ENCODE measurements at regions not wholly inside any gene's neighbourhood (a gene's known extent, or its start where the extent isn't known, plus 50 kb on each side); places are given as distances from the start of the nearest gene placed in this dataset.
"Not testable (repeated sequence)": the region's sequence is repeated elsewhere in the genome, so short reads cannot be mapped to it uniquely, and the experiment has no call there.

GRCh38 chr6:74491844-74492374, 713.9 kb downstream of the COL12A1 start (continued):
- TF ChIP-seq ZNF449 (CRISPR knock-in tag; IDR thresholded peaks at IDR 0.05) (no peak), EWSR1 (IDR thresholded peaks at IDR 0.05; ENCODE audit: borderline replicate concordance, low read depth, partially characterized antibody) (no peak), ZNF583 (CRISPR knock-in tag; IDR thresholded peaks at IDR 0.05) (no peak), ZBTB33 (CRISPR knock-in tag; IDR thresholded peaks at IDR 0.05) (no peak)

- H3K36me3 ChIP-seq (ENCODE audit: control insufficient read depth, insufficient read depth, low read length); H3K79me2 ChIP-seq (ENCODE audit: control insufficient read depth, insufficient read depth, low read length); CTCF ChIA-PET (ENCODE audit: low intra/inter-chr PET ratio); FAIRE-seq; H3K4me3 ChIP-seq; in situ Hi-C loops (cut with MboI); H3K4me2 ChIP-seq (ENCODE audit: insufficient read depth, low read length); H4K20me1 ChIP-seq (replicated peaks; ENCODE audit: control insufficient read depth, insufficient read depth, low read length); H3K9me1 ChIP-seq (ENCODE audit: control insufficient read depth, insufficient read depth, low read length); H2AFZ ChIP-seq (ENCODE audit: low read depth, low read length); BruUV-seq (replicated peaks); H3K9ac ChIP-seq (ENCODE audit: insufficient read depth in 1 of 2, low read depth in 2 of 2, low read length in 2 of 2); H3K27ac ChIP-seq (ENCODE audit: extremely low read depth, low read depth, low read length); POLR2A ChIA-PET; H3K27me3 ChIP-seq (ENCODE audit: control insufficient read depth in 2 of 2, insufficient read depth in 2 of 2, low read length in 2 of 2); H3K4me1 ChIP-seq (replicated peaks in 1 of 2; ENCODE audit: control insufficient read depth in 2 of 2, insufficient read depth in 2 of 2, low read length in 2 of 2); ATAC-seq; intact Hi-C loops (cut with micrococcal nuclease); DNase-seq (ENCODE audit: extremely low read depth in 1 of 4, low spot score in 3 of 4); H3K9me3 ChIP-seq (replicated peaks; ENCODE audit: control insufficient read depth, insufficient read depth, low read depth, low read length): not testable (repeated sequence)
- 10% methylated on average over 2 of the region's 13 CpGs for WGBS (ENCODE audit: insufficient coverage, low coverage, missing lambda C conversion rate)
Measured at GRCh38 chr6:74488726-74489125, 717.1 kb downstream of the COL12A1 start.

All from K562 (cell line).